PC-9 (cell line): ENCODE measurements at regions not wholly inside any gene's neighbourhood (a gene's known extent, or its start where the extent isn't known, plus 50 kb on each side); places are given as distances from the start of the nearest gene placed in this dataset.

Experiments used
- BruUV-seq: library from RNA; stranded (reverse); fragments of 400-500 nt; replicated peaks from 2 replicates; lab custom pipeline; 2021; lab: Mats Ljungman, UMichigan
- CTCF ChIA-PET: fragments of 300-600 bp; sonication (Branson Sonifier 250); formaldehyde crosslinking; loops from one replicate; lab custom pipeline; 2022; ENCODE audit warnings: antibody characterized with exemption; lab: Charles Lee
- POLR2A ChIA-PET: fragments of 300-600 bp; sonication (Branson Sonifier 250); formaldehyde crosslinking; loops from one replicate; lab custom pipeline; 2022; ENCODE audit warnings: antibody characterized with exemption; ENCODE audit not compliant: unreplicated experiment; lab: Charles Lee
- DNase-seq, 2 experiments: peaks; one replicate each; pipeline versions ENCODE4 v3.0.0 to v3.0.0-alpha.2; 2015 to 2022; ENCODE audit warnings: mixed read lengths in 1 of 2
- H2AFZ ChIP-seq: fragments of 200-600 bp; sonication (generic); 2 replicates; pipeline ENCODE4 v1.8.1; 2017; ENCODE audit warnings: antibody characterized with exemption
- H3F3A ChIP-seq: fragments of 200-600 bp; sonication (generic); 2 replicates; pipeline ENCODE4 v1.8.1; 2017; ENCODE audit warnings: antibody characterized with exemption, mild to moderate bottlenecking, low read depth; ENCODE audit not compliant: insufficient read depth
- H3K27ac ChIP-seq: fragments of 200-600 bp; sonication (generic); 2 replicates; pipeline ENCODE4 v1.6.1; 2016; ENCODE audit warnings: mixed run types
- H3K27me3 ChIP-seq: fragments of 200-600 bp; sonication (generic); 2 replicates; pipeline ENCODE4 v1.6.1; 2016; ENCODE audit warnings: low read depth, mixed run types; ENCODE audit not compliant: insufficient read depth
- H3K36me3 ChIP-seq: fragments of 200-600 bp; sonication (generic); 2 replicates; pipeline ENCODE4 v1.6.1; 2016; ENCODE audit warnings: low read depth, mixed run types
- H3K4me1 ChIP-seq: fragments of 200-600 bp; sonication (generic); replicated peaks from 2 replicates; pipeline ENCODE4 v1.6.1; 2016; ENCODE audit warnings: mixed run types; ENCODE audit not compliant: insufficient read depth
- H3K4me2 ChIP-seq: fragments of 200-600 bp; sonication (generic); 2 replicates; pipeline ENCODE4 v1.6.1; 2017; ENCODE audit warnings: mixed run types
- H3K4me3 ChIP-seq: fragments of 200-600 bp; sonication (generic); 2 replicates; pipeline ENCODE4 v1.6.1; 2016; ENCODE audit warnings: mixed run types
- H3K79me2 ChIP-seq: fragments of 200-600 bp; sonication (generic); 2 replicates; pipeline ENCODE4 v1.6.1; 2017; ENCODE audit warnings: low read depth, mixed run types
- H3K9me2 ChIP-seq: fragments of 200-600 bp; sonication (generic); 2 replicates; pipeline ENCODE4 v1.8.1; 2017; ENCODE audit warnings: mild to moderate bottlenecking; ENCODE audit not compliant: insufficient read depth
- H3K9me3 ChIP-seq: fragments of 200-600 bp; sonication (generic); 2 replicates; pipeline ENCODE4 v1.8.1; 2016; ENCODE audit warnings: low read depth; ENCODE audit not compliant: insufficient read depth
- H4K20me1 ChIP-seq: fragments of 200-600 bp; sonication (generic); 2 replicates; pipeline ENCODE4 v1.8.1; 2017; ENCODE audit not compliant: insufficient read depth
- CTCF ChIP-seq: fragments of 200-600 bp; sonication (generic); conservative IDR thresholded peaks from 2 replicates; pipeline ENCODE4 v1.6.1; 2017; ENCODE audit warnings: mixed run types, antibody characterized with exemption, mild to moderate bottlenecking, moderate library complexity
- EZH2 ChIP-seq: fragments of 200-600 bp; sonication (generic); IDR thresholded peaks from 2 replicates; pipeline ENCODE4 v1.8.0; 2017; ENCODE audit warnings: antibody characterized with exemption, low read depth
- intact Hi-C: fragments of 100-400 bp; cut with micrococcal nuclease; formaldehyde crosslinking; loops from one replicate; pipeline ENCODE4 v1.10.0; 2022; ENCODE audit not compliant: unreplicated experiment

- H3K27ac ChIP-seq = no peak overlapping the region
- ChIA-PET CTCF (no interaction called here), POLR2A (no interaction called here)
- intact Hi-C loops = no loop called here
- H3K9me3 ChIP-seq = no peaks in the 10 kb centered on the region
- H3K79me2 ChIP-seq = no peaks in the 10 kb centered on the region
- H4K20me1 ChIP-seq = no peaks in the 10 kb centered on the region
- H3K9me2 ChIP-seq = 0 out of 2 replicates have a peak, but pooled peaks cover 3% of the 10 kb centered on the region
- H3K4me3 ChIP-seq = no peak overlapping the region
- no peak overlapping the region for H3K4me2 ChIP-seq
- DNase-seq = no peak
- TF ChIP-seq CTCF = no peak
- H3K36me3 ChIP-seq = no peaks in the 10 kb centered on the region
- H3F3A ChIP-seq = no peaks in the 10 kb centered on the region
- no peak overlapping the region for H2AFZ ChIP-seq
- H3K4me1 ChIP-seq = no peaks in the 10 kb centered on the region
- no TSS peak for BruUV-seq
- no peaks in the 10 kb centered on the region for H3K27me3 ChIP-seq
These were observed 115.6 kb upstream of the AGTR1 start for GRCh38 chr3:148582126-148582525.

- no peaks in the 10 kb centered on the region for H4K20me1 ChIP-seq
- no TSS peak for BruUV-seq
- H3K9me2 ChIP-seq = 0 out of 2 replicates have a peak, but pooled peaks cover 3% of the 10 kb centered on the region
- H3K4me3 ChIP-seq = no peak overlapping the region
- intact Hi-C loops = no loop called here
- H3K27ac ChIP-seq = no peak overlapping the region
- H3K4me1 ChIP-seq = no peaks in the 10 kb centered on the region
- H3K9me3 ChIP-seq = no peaks in the 10 kb centered on the region
- no peak overlapping the region for H2AFZ ChIP-seq
- H3K27me3 ChIP-seq = no peaks in the 10 kb centered on the region
- H3F3A ChIP-seq = no peaks in the 10 kb centered on the region
- H3K4me2 ChIP-seq = no peak overlapping the region
- H3K79me2 ChIP-seq = no peaks in the 10 kb centered on the region
- POLR2A ChIA-PET = interaction anchor here (0.6 kb wide), 1 partner anchor 29 kb away, joined by 7 read pairs; no protein-coding TSS in a partner anchor
- no peaks in the 10 kb centered on the region for H3K36me3 ChIP-seq
- DNase-seq = no peak
- TF ChIP-seq EZH2 = no peak
- TF ChIP-seq CTCF = no peak
- CTCF ChIA-PET = no interaction called here
These were observed 113.9 kb upstream of the AGTR1 start for GRCh38 chr3:148583793-148584192.

GRCh38 chr3:148584438-148584837 is 113.3 kb upstream of the AGTR1 start:
- DNase-seq = no peak
- Histone ChIP-seq H3K36me3 (no peaks in the 10 kb centered on the region), H3K4me1 (no peaks in the 10 kb centered on the region), H2AFZ (no peak overlapping the region), H3K4me2 (no peak overlapping the region), H3K9me2 (0 out of 2 replicates have a peak, but pooled peaks cover 3% of the 10 kb centered on the region), H3K9me3 (no peaks in the 10 kb centered on the region), H3F3A (no peaks in the 10 kb centered on the region), H3K27me3 (no peaks in the 10 kb centered on the region), H3K4me3 (no peak overlapping the region), H4K20me1 (no peaks in the 10 kb centered on the region), H3K79me2 (no peaks in the 10 kb centered on the region), H3K27ac (no peak overlapping the region)
- TF ChIP-seq CTCF (no peak), EZH2 (no peak)
- intact Hi-C loops = no loop called here
- no TSS peak for BruUV-seq
- ChIA-PET POLR2A (no interaction called here), CTCF (no interaction called here)
